Stimulated activated naive CD8-positive, alpha-beta T cell treated with anti-CD3 and anti-CD28 coated beads, Interleukin-15, amount 100 ng/mL, for 72 hours (primary cell): ENCODE measurements at regions not wholly inside any gene's neighbourhood (a gene's known extent, or its start where the extent isn't known, plus 50 kb on each side); places are given as distances from the start of the nearest gene placed in this dataset.
A peak's percentile ranks its signal among the peaks of the same experiment; 100 is the strongest.

Experiments
- ATAC-seq: fragments of 150-1000 bp; cut with Tn5 transposase; 2 replicates; pipeline ENCODE4 v1.10.0; 2021; ENCODE audit warnings: mild to moderate bottlenecking, moderate library complexity
- DNase-seq, 2 donors: peaks; one replicate each; pipeline ENCODE4 v3.0.0; 2021 to 2022
- H3K27ac Mint-ChIP-seq, 2 donors: one replicate each; pipeline ENCODE4 v1.8.0; 2022; ENCODE audit warnings: mild to moderate bottlenecking in 2 of 2, mixed read lengths in 2 of 2, moderate library complexity in 2 of 2
- H3K27me3 Mint-ChIP-seq: one replicate; pipeline ENCODE4 v1.8.0; 2022; ENCODE audit warnings: mixed read lengths
- H3K4me1 Mint-ChIP-seq: one replicate; pipeline ENCODE4 v1.8.0; 2022; ENCODE audit warnings: mild to moderate bottlenecking, mixed read lengths
- H3K4me3 Mint-ChIP-seq, 2 donors: one replicate each; pipeline ENCODE4 v1.8.0; 2022; ENCODE audit warnings: mild to moderate bottlenecking in 2 of 2, mixed read lengths in 2 of 2, moderate library complexity in 1 of 2
- H3K9me3 Mint-ChIP-seq, 2 donors: one replicate each; pipeline ENCODE4 v1.8.0; 2022; ENCODE audit warnings: mixed read lengths in 2 of 2

- ATAC-seq: peak; percentile 56
- Mint-ChIP-seq H3K4me3 (no peak overlapping the region), H3K27ac (no peak overlapping the region), H3K27me3 (no peaks in the 10 kb centered on the region), H3K9me3 (peaks cover 0 to 8% of the 10 kb centered on the region in 2 donors), H3K4me1 (peaks cover 8% of the 10 kb centered on the region)
- no peak for DNase-seq
Observed at GRCh38 chr5:56710826-56711590, 104.3 kb upstream of the MAP3K1 start.

- H3K4me1 Mint-ChIP-seq: peaks cover 8% of the 10 kb centered on the region
Observed at GRCh38 chr5:56706504-56706903, 108.8 kb upstream of the MAP3K1 start.

GRCh38 chr5:56705217-56705616 is 110.1 kb upstream of the MAP3K1 start:
- Mint-ChIP-seq H3K4me1 (peaks cover 9% of the 10 kb centered on the region), H3K9me3 (peaks cover 0 to 3% of the 10 kb centered on the region in 2 donors), H3K27me3 (no peaks in the 10 kb centered on the region), H3K27ac (no peak overlapping the region), H3K4me3 (no peak overlapping the region)
- ATAC-seq (no peak), DNase-seq (no peak)

More at GRCh38 chr5:56706504-56706903, 108.8 kb upstream of the MAP3K1 start:
- Mint-ChIP-seq H3K27me3 (no peaks in the 10 kb centered on the region), H3K4me3 (no peak overlapping the region), H3K27ac (no peak overlapping the region), H3K9me3 (peaks cover 0 to 8% of the 10 kb centered on the region in 2 donors)
- DNase-seq (no peak), ATAC-seq (no peak)

GRCh38 chr5:56703952-56704351 is 111.4 kb upstream of the MAP3K1 start:
- no peaks in the 10 kb centered on the region for H3K9me3 Mint-ChIP-seq
- no peak overlapping the region for H3K4me3 Mint-ChIP-seq
- H3K4me1 Mint-ChIP-seq: peaks cover 12% of the 10 kb centered on the region
- H3K27ac Mint-ChIP-seq: no peak overlapping the region
- DNase-seq: no peak
- H3K27me3 Mint-ChIP-seq: no peaks in the 10 kb centered on the region
- no peak for ATAC-seq

GRCh38 chr5:56700711-56701110 is 114.6 kb upstream of the MAP3K1 start:
- Mint-ChIP-seq H3K4me3 (no peak overlapping the region), H3K4me1 (peaks cover 23% of the 10 kb centered on the region)
- no peak for DNase-seq

GRCh38 chr5:56699538-56699937 is 115.8 kb upstream of the MAP3K1 start:
- H3K4me1 Mint-ChIP-seq: peaks cover 23% of the 10 kb centered on the region
- no peak overlapping the region for H3K27ac Mint-ChIP-seq
- H3K4me3 Mint-ChIP-seq: no peak overlapping the region
- no peaks in the 10 kb centered on the region for H3K9me3 Mint-ChIP-seq
- DNase-seq: no peak
- ATAC-seq: no peak
- H3K27me3 Mint-ChIP-seq: no peaks in the 10 kb centered on the region

More at GRCh38 chr5:56700711-56701110, 114.6 kb upstream of the MAP3K1 start:
- Mint-ChIP-seq H3K27me3 (no peaks in the 10 kb centered on the region), H3K9me3 (no peaks in the 10 kb centered on the region), H3K27ac (no peak overlapping the region)
- ATAC-seq: no peak

GRCh38 chr5:56698463-56699381 is 116.6 kb upstream of the MAP3K1 start:
- Mint-ChIP-seq H3K4me1 (peaks cover 29% of the 10 kb centered on the region), H3K27ac (peak overlapping the region in 1 of 2 donors; percentile 49), H3K9me3 (no peaks in the 10 kb centered on the region), H3K27me3 (no peaks in the 10 kb centered on the region), H3K4me3 (no peak overlapping the region)
- DNase-seq: no peak
- no peak for ATAC-seq

GRCh38 chr5:56696900-56697299 is 118.4 kb upstream of the MAP3K1 start:
- no peak for DNase-seq
- Mint-ChIP-seq H3K27me3 (no peaks in the 10 kb centered on the region), H3K4me1 (peaks cover 48% of the 10 kb centered on the region), H3K4me3 (no peak overlapping the region), H3K9me3 (no peaks in the 10 kb centered on the region), H3K27ac (no peak overlapping the region)
- no peak for ATAC-seq

- Mint-ChIP-seq H3K9me3 (no peaks in the 10 kb centered on the region), H3K27me3 (no peaks in the 10 kb centered on the region), H3K27ac (peak overlapping the region; percentile 29 to 69), H3K4me1 (peaks cover 41% of the 10 kb centered on the region), H3K4me3 (peak overlapping the region in 1 of 2 donors; percentile 37)
- DNase-seq: no peak
- peak; percentile 52 for ATAC-seq
Observed at GRCh38 chr5:56693220-56693579, 122.1 kb upstream of the MAP3K1 start.

GRCh38 chr5:56692359-56693219 is 122.8 kb upstream of the MAP3K1 start:
- Mint-ChIP-seq H3K9me3 (no peaks in the 10 kb centered on the region), H3K4me3 (peak overlapping the region in 1 of 2 donors; percentile 37), H3K27ac (peak overlapping the region in 1 of 2 donors; percentile 28), H3K4me1 (peaks cover 47% of the 10 kb centered on the region), H3K27me3 (no peaks in the 10 kb centered on the region)
- DNase-seq (no peak), ATAC-seq (no peak)

GRCh38 chr5:56688402-56688801 is 126.9 kb upstream of the MAP3K1 start:
- Mint-ChIP-seq H3K4me1 (peaks cover 36% of the 10 kb centered on the region), H3K27me3 (no peaks in the 10 kb centered on the region), H3K4me3 (no peak overlapping the region), H3K27ac (no peak overlapping the region), H3K9me3 (no peaks in the 10 kb centered on the region)
- DNase-seq (no peak), ATAC-seq (no peak)

- H3K9me3 Mint-ChIP-seq: no peaks in the 10 kb centered on the region
- DNase-seq (no peak), ATAC-seq (no peak)
- H3K4me1 Mint-ChIP-seq: peaks cover 23% of the 10 kb centered on the region
- no peak overlapping the region for H3K4me3 Mint-ChIP-seq
- no peaks in the 10 kb centered on the region for H3K27me3 Mint-ChIP-seq
- H3K27ac Mint-ChIP-seq: no peak overlapping the region
Observed at GRCh38 chr5:56686337-56687195, 128.8 kb upstream of the MAP3K1 start.

GRCh38 chr5:56685503-56686217 is 129.7 kb upstream of the MAP3K1 start:
- no peaks in the 10 kb centered on the region for H3K27me3 Mint-ChIP-seq
- no peak overlapping the region for H3K27ac Mint-ChIP-seq
- ATAC-seq (no peak), DNase-seq (no peak)
- H3K4me3 Mint-ChIP-seq: no peak overlapping the region
- H3K9me3 Mint-ChIP-seq: no peaks in the 10 kb centered on the region
- H3K4me1 Mint-ChIP-seq: peaks cover 24% of the 10 kb centered on the region

GRCh38 chr5:56684159-56684558 is 131.2 kb upstream of the MAP3K1 start:
- H3K27ac Mint-ChIP-seq: no peak overlapping the region

More at GRCh38 chr5:56684159-56684558, 131.2 kb upstream of the MAP3K1 start:
- Mint-ChIP-seq H3K4me3 (no peak overlapping the region), H3K9me3 (no peaks in the 10 kb centered on the region), H3K27me3 (no peaks in the 10 kb centered on the region), H3K4me1 (peaks cover 24% of the 10 kb centered on the region)
- DNase-seq (no peak), ATAC-seq (no peak)
